MM.1S (cell line): ENCODE measurements at regions not wholly inside any gene's neighbourhood (a gene's known extent, or its start where the extent isn't known, plus 50 kb on each side); places are given as distances from the start of the nearest gene placed in this dataset.

ENCODE experiments used
- DNase-seq: peaks from one replicate; pipeline ENCODE4 v3.0.0-alpha.2; 2015
- H2AFZ ChIP-seq: fragments of 300-600 bp; sonication (generic); 2 replicates; pipeline ENCODE4 v1.6.0; 2016; ENCODE audit warnings: antibody characterized with exemption, low read length
- H3F3A ChIP-seq: fragments of 300-600 bp; sonication (generic); 2 replicates; pipeline ENCODE4 v1.6.1; 2016; ENCODE audit warnings: mild to moderate bottlenecking, antibody characterized with exemption, low read length, moderate library complexity, mixed read lengths; ENCODE audit not compliant: insufficient read depth
- H3K27ac ChIP-seq: fragments of 300-600 bp; sonication (generic); 2 replicates; pipeline ENCODE4 v1.5.1; 2016; ENCODE audit warnings: mild to moderate bottlenecking, low read length
- H3K27me3 ChIP-seq: fragments of 300-600 bp; sonication (generic); replicated peaks from 2 replicates; pipeline ENCODE4 v1.6.0; 2016; ENCODE audit warnings: low read length; ENCODE audit not compliant: insufficient read depth
- H3K36me3 ChIP-seq: fragments of 300-600 bp; sonication (generic); replicated peaks from 2 replicates; pipeline ENCODE4 v1.6.1; 2016; ENCODE audit warnings: mild to moderate bottlenecking, low read length, mixed read lengths; ENCODE audit not compliant: insufficient read depth
- H3K4me1 ChIP-seq: fragments of 300-600 bp; sonication (generic); 2 replicates; pipeline ENCODE4 v1.6.1; 2016; ENCODE audit warnings: low read length, mixed read lengths
- H3K4me2 ChIP-seq: fragments of 300-600 bp; sonication (generic); 2 replicates; pipeline ENCODE4 v1.6.0; 2016; ENCODE audit warnings: low read depth, low read length
- H3K4me3 ChIP-seq: fragments of 300-600 bp; sonication (generic); 2 replicates; pipeline ENCODE4 v1.5.1; 2016; ENCODE audit warnings: low read length, mixed read lengths
- H3K79me2 ChIP-seq: fragments of 300-600 bp; sonication (generic); 2 replicates; pipeline ENCODE4 v1.6.1; 2016; ENCODE audit warnings: mixed run types, low read length, mixed read lengths
- H3K9ac ChIP-seq: fragments of 300-600 bp; sonication (generic); 2 replicates; pipeline ENCODE4 v1.6.1; 2016; ENCODE audit warnings: low read length, mixed read lengths
- H3K9me2 ChIP-seq: fragments of 300-600 bp; sonication (generic); replicated peaks from 2 replicates; pipeline ENCODE4 v1.6.1; 2016; ENCODE audit warnings: mild to moderate bottlenecking, low read length, mixed read lengths; ENCODE audit not compliant: insufficient read depth
- H3K9me3 ChIP-seq: fragments of 300-600 bp; sonication (generic); replicated peaks from 2 replicates; pipeline ENCODE4 v1.6.1; 2016; ENCODE audit warnings: mild to moderate bottlenecking, low read length, mixed read lengths; ENCODE audit not compliant: insufficient read depth
- H4K20me1 ChIP-seq: fragments of 300-600 bp; sonication (generic); 2 replicates; pipeline ENCODE4 v1.6.1; 2016; ENCODE audit warnings: mild to moderate bottlenecking, low read length, moderate library complexity, mixed read lengths; ENCODE audit not compliant: insufficient read depth
- EZH2 ChIP-seq: fragments of 300-600 bp; sonication (generic); optimal IDR thresholded peaks from 2 replicates; pipeline ENCODE3; 2017; ENCODE audit warnings: low read depth, mild to moderate bottlenecking, antibody characterized with exemption, low read length, mixed read lengths
- EZH2phosphoT487 ChIP-seq: fragments of 300-600 bp; sonication (generic); IDR thresholded peaks from 2 replicates; pipeline ENCODE4 v1.6.1; 2018; ENCODE audit warnings: antibody characterized with exemption, low read length
- TF ChIP-seq, protein P1 (sequence below): fragments of 300-600 bp; sonication (generic); IDR thresholded peaks from 2 replicates; pipeline ENCODE4 v1.5.1; 2016; ENCODE audit warnings: antibody characterized with exemption, low read length, mixed read lengths

DNA sequence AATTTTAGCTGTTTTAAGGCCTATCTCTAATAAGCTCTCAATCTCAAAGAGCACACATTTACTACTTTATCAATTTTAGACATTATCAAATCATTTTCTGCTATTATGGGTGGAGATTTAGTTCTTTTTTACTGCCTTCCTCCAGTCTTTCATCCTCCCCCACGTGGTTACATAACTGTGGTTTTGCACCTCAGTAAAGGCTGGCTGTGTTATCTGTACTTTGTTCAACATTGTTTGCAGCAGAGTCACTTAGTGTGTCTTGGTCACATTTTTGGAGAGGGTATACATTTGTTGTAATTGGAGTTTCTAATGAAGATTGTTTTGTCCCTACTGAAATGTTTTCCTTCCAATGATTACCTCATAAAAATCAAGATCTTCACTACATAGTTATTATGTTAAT is 549.6 kb upstream of the CELF4 start:
- Histone ChIP-seq H3K4me1 (no peaks in the 10 kb centered on the region), H4K20me1 (no peaks in the 10 kb centered on the region), H3K9me2 (no peaks in the 10 kb centered on the region), H3K36me3 (no peaks in the 10 kb centered on the region), H3K79me2 (no peaks in the 10 kb centered on the region), H3F3A (no peaks in the 10 kb centered on the region), H2AFZ (no peak overlapping the region), H3K4me3 (no peak overlapping the region), H3K27ac (no peak overlapping the region), H3K27me3 (no peaks in the 10 kb centered on the region), H3K4me2 (no peak overlapping the region), H3K9ac (no peak overlapping the region), H3K9me3 (no peaks in the 10 kb centered on the region)
- TF ChIP-seq EZH2 (no peak), EZH2phosphoT487 (no peak)
- no peak for DNase-seq

GRCh38 chr18:38087538-38087937 is 521.9 kb upstream of the CELF4 start:
- Histone ChIP-seq H3K27ac (no peak overlapping the region), H3K9me2 (no peaks in the 10 kb centered on the region), H3K27me3 (no peaks in the 10 kb centered on the region), H3K4me3 (no peak overlapping the region), H3F3A (no peaks in the 10 kb centered on the region), H2AFZ (no peak overlapping the region), H3K4me1 (no peaks in the 10 kb centered on the region), H3K79me2 (no peaks in the 10 kb centered on the region), H4K20me1 (no peaks in the 10 kb centered on the region), H3K9ac (no peak overlapping the region), H3K9me3 (no peaks in the 10 kb centered on the region), H3K4me2 (no peak overlapping the region), H3K36me3 (no peaks in the 10 kb centered on the region)
- TF ChIP-seq, protein P1, sequence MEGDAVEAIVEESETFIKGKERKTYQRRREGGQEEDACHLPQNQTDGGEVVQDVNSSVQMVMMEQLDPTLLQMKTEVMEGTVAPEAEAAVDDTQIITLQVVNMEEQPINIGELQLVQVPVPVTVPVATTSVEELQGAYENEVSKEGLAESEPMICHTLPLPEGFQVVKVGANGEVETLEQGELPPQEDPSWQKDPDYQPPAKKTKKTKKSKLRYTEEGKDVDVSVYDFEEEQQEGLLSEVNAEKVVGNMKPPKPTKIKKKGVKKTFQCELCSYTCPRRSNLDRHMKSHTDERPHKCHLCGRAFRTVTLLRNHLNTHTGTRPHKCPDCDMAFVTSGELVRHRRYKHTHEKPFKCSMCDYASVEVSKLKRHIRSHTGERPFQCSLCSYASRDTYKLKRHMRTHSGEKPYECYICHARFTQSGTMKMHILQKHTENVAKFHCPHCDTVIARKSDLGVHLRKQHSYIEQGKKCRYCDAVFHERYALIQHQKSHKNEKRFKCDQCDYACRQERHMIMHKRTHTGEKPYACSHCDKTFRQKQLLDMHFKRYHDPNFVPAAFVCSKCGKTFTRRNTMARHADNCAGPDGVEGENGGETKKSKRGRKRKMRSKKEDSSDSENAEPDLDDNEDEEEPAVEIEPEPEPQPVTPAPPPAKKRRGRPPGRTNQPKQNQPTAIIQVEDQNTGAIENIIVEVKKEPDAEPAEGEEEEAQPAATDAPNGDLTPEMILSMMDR: no peak
- TF ChIP-seq EZH2phosphoT487 (no peak), EZH2 (no peak)
- no peak for DNase-seq

GRCh38 chr18:38081516-38081915 is 515.9 kb upstream of the CELF4 start:
- no peak for DNase-seq
- Histone ChIP-seq H3K4me1 (no peaks in the 10 kb centered on the region), H3K9me2 (no peaks in the 10 kb centered on the region), H4K20me1 (no peaks in the 10 kb centered on the region), H2AFZ (no peak overlapping the region), H3K36me3 (no peaks in the 10 kb centered on the region), H3K4me3 (no peak overlapping the region), H3K79me2 (no peaks in the 10 kb centered on the region), H3K27ac (no peak overlapping the region), H3K4me2 (no peak overlapping the region), H3K27me3 (no peaks in the 10 kb centered on the region), H3K9ac (no peak overlapping the region), H3F3A (no peaks in the 10 kb centered on the region), H3K9me3 (no peaks in the 10 kb centered on the region)
- TF ChIP-seq EZH2: no peak
- TF ChIP-seq, protein P1: no peak

GRCh38 chr18:38077229-38077628 is 511.6 kb upstream of the CELF4 start:
- TF ChIP-seq, protein P1: no peak
- TF ChIP-seq EZH2 (no peak), EZH2phosphoT487 (no peak)
- Histone ChIP-seq H3K36me3 (no peaks in the 10 kb centered on the region), H4K20me1 (no peaks in the 10 kb centered on the region), H3K27me3 (no peaks in the 10 kb centered on the region), H3K4me2 (no peak overlapping the region), H3K9me2 (no peaks in the 10 kb centered on the region), H3K27ac (no peak overlapping the region), H3F3A (no peaks in the 10 kb centered on the region), H3K4me3 (no peak overlapping the region), H2AFZ (no peak overlapping the region), H3K9ac (no peak overlapping the region), H3K4me1 (no peaks in the 10 kb centered on the region), H3K9me3 (no peaks in the 10 kb centered on the region), H3K79me2 (no peaks in the 10 kb centered on the region)
- DNase-seq: peak; percentile 18
